Breast epithelium (tissue), 4 donors: ENCODE measurements at regions not wholly inside any gene's neighbourhood (a gene's known extent, or its start where the extent isn't known, plus 50 kb on each side); places are given as distances from the start of the nearest gene placed in this dataset.

Experiments
- DNase-seq, 2 donors: peaks; one replicate each; pipeline ENCODE4 v3.0.0-alpha.2; 2019; ENCODE audit warnings: low spot score in 2 of 2
- H3K27ac ChIP-seq, 2 donors: fragments of 200-600 bp; sonication (generic) in 1 of 2; one replicate each; pipeline ENCODE4 v1.5.1; 2016 to 2019; ENCODE audit warnings: mild to moderate bottlenecking in 1 of 2
- H3K27me3 ChIP-seq, 2 donors: fragments of 200-600 bp; sonication (generic) in 1 of 2; one replicate each; pipeline versions ENCODE4 v1.5.1 to v1.6.0; 2017 to 2019; ENCODE audit warnings: control low read depth in 1 of 2, mild to moderate bottlenecking in 1 of 2
- H3K36me3 ChIP-seq: fragments of 200-600 bp; one replicate; pipeline ENCODE4 v1.5.1; 2019
- H3K4me1 ChIP-seq, 2 donors: fragments of 200-600 bp; sonication (generic); one replicate each; pipeline ENCODE4 v1.5.1; 2016 to 2019; ENCODE audit warnings: control low read depth in 1 of 2
- H3K4me3 ChIP-seq, 3 donors: fragments of 200-600 bp; sonication (generic); 1 replicate in 2 of 3; 2 replicates in 1 of 3; pipeline ENCODE4 v1.5.1; 2016 to 2019; ENCODE audit warnings: mild to moderate bottlenecking in 3 of 3, moderate library complexity in 2 of 3
- H3K9me3 ChIP-seq, 2 donors: fragments of 200-600 bp; sonication (generic) in 1 of 2; one replicate each; pipeline ENCODE4 v1.5.1; 2016 to 2019; ENCODE audit warnings: control low read depth in 1 of 2
- POLR2A ChIP-seq: fragments of 450-650 bp; IDR thresholded peaks from one replicate; pipeline ENCODE4 v1.6.1; 2016; ENCODE audit warnings: antibody characterized with exemption, mild to moderate bottlenecking, moderate library complexity
- POLR2AphosphoS5 ChIP-seq, 3 donors: sonication (generic); formaldehyde crosslinking; IDR thresholded peaks; one replicate each; pipeline ENCODE4 v1.6.1; 2017; ENCODE audit warnings: antibody characterized with exemption in 3 of 3
- intact Hi-C: fragments of 100-400 bp; cut with DNase I; formaldehyde crosslinking; loops from one replicate; pipeline ENCODE4 v1.15.1; 2023; ENCODE audit warnings: low total_unique reads
- TF ChIP-seq, protein P1 (sequence below), 3 donors: fragments of 450-650 bp; IDR thresholded peaks; one replicate each; pipeline ENCODE4 v1.5.1; 2016 to 2017; ENCODE audit warnings: antibody characterized with exemption in 3 of 3, mild to moderate bottlenecking in 3 of 3, moderate library complexity in 3 of 3

DNA sequence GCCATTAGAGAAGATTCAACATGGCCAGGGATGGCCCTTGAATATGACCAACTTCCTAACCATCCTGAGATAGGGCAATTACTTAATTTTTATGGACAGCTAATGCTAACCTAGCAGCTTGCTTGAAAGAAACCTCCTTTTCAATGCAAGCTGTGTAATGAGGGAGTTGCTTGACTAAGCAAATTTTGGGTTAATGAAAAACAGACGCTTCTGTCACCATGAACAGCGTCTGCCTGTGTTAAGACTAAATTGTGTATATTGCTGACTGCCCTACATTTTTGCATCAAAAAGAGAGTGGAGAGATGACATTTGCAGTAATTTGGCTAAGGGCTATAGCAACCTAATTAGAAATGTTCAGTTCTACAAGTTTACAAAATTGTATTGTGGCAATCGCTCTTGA, 319.2 kb upstream of the LRATD1 start:
- no peak for DNase-seq
- H3K9me3 ChIP-seq: no peaks in the 10 kb centered on the region
- H3K36me3 ChIP-seq: no peaks in the 10 kb centered on the region
- no peak overlapping the region for H3K27ac ChIP-seq
- no peak overlapping the region for H3K4me3 ChIP-seq
- no peaks in the 10 kb centered on the region for H3K27me3 ChIP-seq
- H3K4me1 ChIP-seq: no peaks in the 10 kb centered on the region
- TF ChIP-seq, protein P1, sequence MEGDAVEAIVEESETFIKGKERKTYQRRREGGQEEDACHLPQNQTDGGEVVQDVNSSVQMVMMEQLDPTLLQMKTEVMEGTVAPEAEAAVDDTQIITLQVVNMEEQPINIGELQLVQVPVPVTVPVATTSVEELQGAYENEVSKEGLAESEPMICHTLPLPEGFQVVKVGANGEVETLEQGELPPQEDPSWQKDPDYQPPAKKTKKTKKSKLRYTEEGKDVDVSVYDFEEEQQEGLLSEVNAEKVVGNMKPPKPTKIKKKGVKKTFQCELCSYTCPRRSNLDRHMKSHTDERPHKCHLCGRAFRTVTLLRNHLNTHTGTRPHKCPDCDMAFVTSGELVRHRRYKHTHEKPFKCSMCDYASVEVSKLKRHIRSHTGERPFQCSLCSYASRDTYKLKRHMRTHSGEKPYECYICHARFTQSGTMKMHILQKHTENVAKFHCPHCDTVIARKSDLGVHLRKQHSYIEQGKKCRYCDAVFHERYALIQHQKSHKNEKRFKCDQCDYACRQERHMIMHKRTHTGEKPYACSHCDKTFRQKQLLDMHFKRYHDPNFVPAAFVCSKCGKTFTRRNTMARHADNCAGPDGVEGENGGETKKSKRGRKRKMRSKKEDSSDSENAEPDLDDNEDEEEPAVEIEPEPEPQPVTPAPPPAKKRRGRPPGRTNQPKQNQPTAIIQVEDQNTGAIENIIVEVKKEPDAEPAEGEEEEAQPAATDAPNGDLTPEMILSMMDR (IDR thresholded peaks at IDR 0.05): no peak
- no peak for TF ChIP-seq POLR2AphosphoS5 (IDR thresholded peaks at IDR 0.05)
- TF ChIP-seq POLR2A: no peak
- intact Hi-C loops: no loop called here

DNA sequence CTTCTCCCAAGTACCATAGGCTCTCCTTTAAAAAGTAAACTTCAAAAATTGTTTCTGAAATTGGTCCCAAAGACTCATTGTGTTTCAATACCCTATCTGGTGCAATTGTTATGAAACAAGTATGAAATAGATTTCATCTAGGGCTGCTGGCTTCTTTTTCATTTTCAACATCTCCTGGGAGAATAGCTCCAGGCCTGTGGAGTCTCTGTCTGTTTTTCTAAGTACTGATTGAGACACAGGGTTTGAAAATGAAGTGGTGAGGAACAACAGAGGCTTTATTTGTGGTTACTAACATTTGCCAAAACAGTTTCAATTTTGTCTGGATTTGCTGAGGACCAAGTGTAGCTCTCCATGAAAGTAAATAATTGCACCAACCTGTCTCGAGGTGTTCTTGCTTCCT, 315.9 kb upstream of the LRATD1 start:
- DNase-seq: no peak
- Histone ChIP-seq H3K27ac (no peak overlapping the region), H3K4me1 (no peaks in the 10 kb centered on the region), H3K36me3 (no peaks in the 10 kb centered on the region), H3K27me3 (no peaks in the 10 kb centered on the region), H3K4me3 (no peak overlapping the region), H3K9me3 (no peaks in the 10 kb centered on the region)
- TF ChIP-seq POLR2A: no peak
- no peak for TF ChIP-seq POLR2AphosphoS5 (IDR thresholded peaks at IDR 0.05)
- TF ChIP-seq, protein P1 (IDR thresholded peaks at IDR 0.05): no peak
- intact Hi-C loops: no loop called here

DNA sequence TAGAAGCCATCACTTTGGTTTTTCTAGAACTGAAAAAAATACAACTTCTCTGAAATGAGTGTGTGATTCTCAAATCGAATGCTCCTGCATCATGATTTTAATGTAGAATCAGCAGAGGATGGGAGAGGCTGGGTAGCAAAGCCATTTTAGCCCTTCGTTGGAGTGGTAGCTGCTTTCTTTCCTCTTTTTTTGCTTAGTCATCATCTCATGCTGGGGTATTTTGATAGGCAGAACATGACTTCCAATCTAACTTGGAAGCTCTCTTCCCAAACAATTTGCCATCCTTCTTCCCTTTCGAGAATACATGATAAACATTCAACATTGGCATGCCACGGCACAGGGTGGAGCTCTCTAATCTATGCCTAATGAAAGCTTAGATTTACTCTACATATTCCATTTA, 311.2 kb upstream of the LRATD1 start:
- TF ChIP-seq, protein P1 (IDR thresholded peaks at IDR 0.05): no peak
- TF ChIP-seq POLR2A: no peak
- no peak for TF ChIP-seq POLR2AphosphoS5 (IDR thresholded peaks at IDR 0.05)
- no peaks in the 10 kb centered on the region for H3K9me3 ChIP-seq
- no peak for DNase-seq
- no peak overlapping the region for H3K27ac ChIP-seq
- no peaks in the 10 kb centered on the region for H3K4me1 ChIP-seq
- intact Hi-C loops: no loop called here
- H3K27me3 ChIP-seq: no peaks in the 10 kb centered on the region
- H3K4me3 ChIP-seq: no peak overlapping the region
- H3K36me3 ChIP-seq: no peaks in the 10 kb centered on the region

DNA sequence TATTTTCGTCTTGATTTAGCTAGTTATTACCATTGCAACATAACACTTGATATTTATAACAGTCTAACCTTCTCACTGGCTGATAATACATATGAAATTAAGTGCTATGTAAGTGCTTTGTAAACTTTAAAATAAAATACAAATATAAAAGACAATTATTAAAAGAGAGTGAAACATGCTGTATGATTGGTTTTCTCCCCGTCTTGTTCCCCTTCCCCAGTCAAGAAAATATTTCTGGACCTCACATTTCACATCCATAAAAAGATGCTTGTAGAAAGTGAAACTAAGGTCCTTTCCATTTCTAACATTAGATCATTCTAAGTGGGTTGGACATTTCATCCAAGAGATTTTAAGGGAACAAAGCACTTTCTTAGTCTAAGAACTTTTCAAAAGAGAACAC, 310.2 kb upstream of the LRATD1 start:
- TF ChIP-seq, protein P1 (IDR thresholded peaks at IDR 0.05): no peak
- TF ChIP-seq POLR2AphosphoS5 (IDR thresholded peaks at IDR 0.05) (no peak), POLR2A (no peak)
- Histone ChIP-seq H3K36me3 (no peaks in the 10 kb centered on the region), H3K4me3 (no peak overlapping the region), H3K27ac (no peak overlapping the region), H3K27me3 (no peaks in the 10 kb centered on the region), H3K9me3 (no peaks in the 10 kb centered on the region), H3K4me1 (no peaks in the 10 kb centered on the region)
- no peak for DNase-seq
- intact Hi-C loops: no loop called here

DNA sequence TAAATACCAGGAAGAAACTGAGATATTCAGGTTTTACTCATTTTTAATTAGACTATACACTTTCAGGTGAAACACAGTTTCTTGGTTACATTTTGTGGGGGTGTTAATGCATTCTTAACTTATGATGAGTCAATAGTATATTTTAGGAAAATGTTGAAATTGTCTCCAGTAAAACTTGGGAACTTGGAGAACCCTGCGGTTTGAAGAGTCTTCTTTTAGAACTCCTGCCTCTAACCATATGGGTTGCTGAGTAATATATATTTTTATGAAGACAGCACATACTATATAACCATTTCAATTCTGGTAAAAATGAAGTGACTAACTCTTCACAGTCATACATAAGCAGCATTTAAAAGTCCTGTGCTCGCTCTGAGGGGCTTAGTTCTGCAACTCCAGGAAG, 308.2 kb upstream of the LRATD1 start:
- Histone ChIP-seq H3K27ac (no peak overlapping the region), H3K4me3 (no peak overlapping the region), H3K27me3 (no peaks in the 10 kb centered on the region), H3K4me1 (no peaks in the 10 kb centered on the region), H3K36me3 (no peaks in the 10 kb centered on the region), H3K9me3 (no peaks in the 10 kb centered on the region)
- no peak for DNase-seq
- TF ChIP-seq POLR2AphosphoS5 (IDR thresholded peaks at IDR 0.05) (no peak), POLR2A (no peak)
- TF ChIP-seq, protein P1 (IDR thresholded peaks at IDR 0.05): no peak
- intact Hi-C loops: no loop called here
